ENCODE measurements at regions not wholly inside any gene's neighbourhood (a gene's known extent, or its start where the extent isn't known, plus 50 kb on each side); places are given as distances from the start of the nearest gene placed in this dataset.

- Histone ChIP-seq H3K27ac (no peak overlapping the region), H3K9ac (no peak overlapping the region), H3K27me3 (ENCODE audit: insufficient read depth, low read depth) (no peaks in the 10 kb centered on the region), H3K79me2 (ENCODE audit: insufficient read depth, low read depth) (no peaks in the 10 kb centered on the region), H3K4me3 (IDR thresholded peaks at IDR 0.05; ENCODE audit: insufficient read depth, low read depth, low read length) (no peak overlapping the region), H2AFZ (ENCODE audit: low read depth) (no peak overlapping the region), H3K36me3 (ENCODE audit: insufficient read depth) (no peaks in the 10 kb centered on the region), H3K4me2 (no peak overlapping the region), H3K4me1 (ENCODE audit: low read depth, poor library complexity, severe bottlenecking) (no peaks in the 10 kb centered on the region), H4K20me1 (ENCODE audit: insufficient read depth) (no peaks in the 10 kb centered on the region)
- TF ChIP-seq CTCF (conservative IDR thresholded peaks at IDR 0.05; ENCODE audit: low read depth, low read length): no peak
These were observed 181.9 kb upstream of the TCERG1L start for GRCh38 chr10:131493432-131493831.

GRCh38 chr10:131494451-131494850, 182.9 kb upstream of the TCERG1L start:
- no peak for TF ChIP-seq CTCF (conservative IDR thresholded peaks at IDR 0.05; ENCODE audit: low read depth, low read length)
- Histone ChIP-seq H3K27me3 (ENCODE audit: insufficient read depth, low read depth) (no peaks in the 10 kb centered on the region), H3K36me3 (ENCODE audit: insufficient read depth) (no peaks in the 10 kb centered on the region), H4K20me1 (ENCODE audit: insufficient read depth) (no peaks in the 10 kb centered on the region), H3K4me1 (ENCODE audit: low read depth, poor library complexity, severe bottlenecking) (no peaks in the 10 kb centered on the region), H3K27ac (no peak overlapping the region), H3K4me2 (no peak overlapping the region), H2AFZ (ENCODE audit: low read depth) (no peak overlapping the region), H3K4me3 (IDR thresholded peaks at IDR 0.05; ENCODE audit: insufficient read depth, low read depth, low read length) (no peak overlapping the region), H3K9ac (no peak overlapping the region), H3K79me2 (ENCODE audit: insufficient read depth, low read depth) (no peaks in the 10 kb centered on the region)

- H3K79me2 ChIP-seq (ENCODE audit: insufficient read depth, low read depth): no peaks in the 10 kb centered on the region
- H2AFZ ChIP-seq (ENCODE audit: low read depth): no peak overlapping the region
- no peaks in the 10 kb centered on the region for H3K36me3 ChIP-seq (ENCODE audit: insufficient read depth)
- H3K4me2 ChIP-seq: no peak overlapping the region
- H3K27me3 ChIP-seq (ENCODE audit: insufficient read depth, low read depth): no peaks in the 10 kb centered on the region
- no peaks in the 10 kb centered on the region for H4K20me1 ChIP-seq (ENCODE audit: insufficient read depth)
- no peak for TF ChIP-seq CTCF (conservative IDR thresholded peaks at IDR 0.05; ENCODE audit: low read depth, low read length)
- no peak overlapping the region for H3K9ac ChIP-seq
- H3K4me3 ChIP-seq (IDR thresholded peaks at IDR 0.05; ENCODE audit: insufficient read depth, low read depth, low read length): no peak overlapping the region
- H3K27ac ChIP-seq: no peak overlapping the region
- H3K4me1 ChIP-seq (ENCODE audit: low read depth, poor library complexity, severe bottlenecking): no peaks in the 10 kb centered on the region
These were observed 183.7 kb upstream of the TCERG1L start for GRCh38 chr10:131495224-131495623.

- TF ChIP-seq CTCF (conservative IDR thresholded peaks at IDR 0.05; ENCODE audit: low read depth, low read length): no peak
- H3K36me3 ChIP-seq (ENCODE audit: insufficient read depth): no peaks in the 10 kb centered on the region
- H3K4me2 ChIP-seq: no peak overlapping the region
- H3K79me2 ChIP-seq (ENCODE audit: insufficient read depth, low read depth): no peaks in the 10 kb centered on the region
- no peaks in the 10 kb centered on the region for H4K20me1 ChIP-seq (ENCODE audit: insufficient read depth)
- H3K27ac ChIP-seq: no peak overlapping the region
- no peak overlapping the region for H2AFZ ChIP-seq (ENCODE audit: low read depth)
- no peaks in the 10 kb centered on the region for H3K27me3 ChIP-seq (ENCODE audit: insufficient read depth, low read depth)
- H3K4me1 ChIP-seq (ENCODE audit: low read depth, poor library complexity, severe bottlenecking): no peaks in the 10 kb centered on the region
- no peak overlapping the region for H3K9ac ChIP-seq
- no peak overlapping the region for H3K4me3 ChIP-seq (IDR thresholded peaks at IDR 0.05; ENCODE audit: insufficient read depth, low read depth, low read length)
These were observed 184.4 kb upstream of the TCERG1L start for GRCh38 chr10:131495892-131496291.
